GM21786 (cell line): ENCODE measurements at regions not wholly inside any gene's neighbourhood (a gene's known extent, or its start where the extent isn't known, plus 50 kb on each side); places are given as distances from the start of the nearest gene placed in this dataset.
A peak's percentile ranks its signal among the peaks of the same experiment; 100 is the strongest.

Experiments
- ATAC-seq: cut with Tn5 transposase; IDR thresholded peaks from one replicate; pipeline ENCODE4 v1.9.1; 2021; ENCODE audit not compliant: unreplicated experiment

- no peak for ATAC-seq
These were observed 183.7 kb downstream of the INO80D start for GRCh38 chr2:205902041-205902899.

DNA sequence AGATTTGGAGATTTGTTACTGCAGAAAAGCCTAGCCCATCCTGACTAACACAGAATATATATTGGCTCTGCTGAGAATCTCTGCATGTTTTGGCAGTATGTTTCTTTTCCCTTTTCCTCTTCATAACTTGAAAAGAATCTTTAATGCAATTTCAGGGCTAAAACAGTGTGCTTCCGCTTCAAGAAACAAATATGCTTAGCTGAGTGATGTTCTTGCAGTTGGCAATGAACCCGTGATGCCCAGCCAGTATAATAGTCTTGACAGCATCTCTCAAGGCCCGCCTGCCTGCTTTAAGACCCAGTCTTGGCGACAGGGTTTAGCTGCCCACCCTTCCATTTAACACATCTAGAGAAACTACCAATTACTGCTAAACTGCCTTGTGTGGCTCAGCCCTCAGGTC lies 184.5 kb downstream of the INO80D start:
- ATAC-seq = no peak

- no peak for ATAC-seq
These were observed 187.2 kb downstream of the INO80D start for GRCh38 chr2:205898744-205899143.

DNA sequence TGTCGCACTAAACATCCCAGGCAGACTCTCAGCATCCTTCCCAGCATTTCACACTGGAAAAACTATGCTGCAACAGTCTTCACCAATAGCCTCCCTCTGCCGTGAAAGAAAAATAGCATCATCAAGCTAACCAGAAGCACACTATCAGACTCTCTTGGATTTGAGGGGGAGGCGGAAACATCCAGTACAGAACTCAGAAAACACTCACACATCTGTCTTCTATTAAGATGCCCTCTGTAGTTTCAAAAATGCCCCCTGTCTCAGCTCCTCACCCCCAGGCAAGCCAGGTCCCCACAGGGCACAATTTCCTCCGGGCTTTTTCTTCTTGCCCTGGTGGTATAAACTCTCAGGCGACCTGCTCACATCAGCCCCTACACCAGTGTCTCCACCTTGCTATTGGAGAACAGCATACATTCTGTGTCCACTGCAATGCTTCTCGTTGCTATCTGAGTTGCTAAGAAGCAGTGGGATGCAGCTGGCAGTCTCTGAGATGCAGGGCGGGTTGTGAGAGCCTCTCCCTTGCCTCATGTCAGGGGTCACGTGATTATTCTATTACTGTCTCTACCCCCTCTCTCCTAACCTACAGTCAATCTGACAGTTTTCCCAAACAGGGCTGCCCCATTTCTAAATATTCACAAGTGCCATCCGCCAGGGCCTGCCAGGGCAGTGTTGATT lies 189.9 kb downstream of the INO80D start:
- no peak for ATAC-seq

DNA sequence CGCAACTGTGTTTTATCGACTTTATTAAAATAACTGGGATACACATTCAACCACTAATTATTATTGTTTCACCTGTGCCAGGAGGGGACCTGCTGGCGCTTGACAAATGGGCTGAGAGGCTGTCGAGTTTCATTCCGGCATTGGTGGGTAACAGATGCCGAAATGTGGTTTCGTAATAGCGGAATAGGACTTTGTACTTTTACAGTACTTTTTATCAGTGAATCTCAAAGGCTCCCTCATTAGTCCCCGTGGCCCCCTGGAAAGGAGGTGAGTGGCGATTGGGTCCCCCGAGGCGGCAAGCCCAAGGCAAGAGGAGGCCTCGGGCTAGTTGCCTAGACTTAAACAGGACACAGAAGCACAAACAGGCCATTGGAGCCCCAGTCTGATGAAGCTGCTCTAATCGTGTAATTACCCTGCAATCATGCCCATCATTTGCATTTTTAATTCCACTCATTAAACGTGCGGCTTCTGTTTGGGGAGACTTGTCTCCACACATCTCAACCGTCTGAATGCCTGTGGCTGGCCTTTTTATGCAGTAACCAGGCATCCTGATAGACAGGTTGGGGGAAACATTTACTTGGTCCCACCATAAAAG lies 193.2 kb downstream of the INO80D start:
- no peak for ATAC-seq

GRCh38 chr2:205892251-205892655 lies 193.7 kb downstream of the INO80D start:
- ATAC-seq = no peak

GRCh38 chr2:205889114-205889513 lies 196.9 kb downstream of the INO80D start:
- no peak for ATAC-seq

DNA sequence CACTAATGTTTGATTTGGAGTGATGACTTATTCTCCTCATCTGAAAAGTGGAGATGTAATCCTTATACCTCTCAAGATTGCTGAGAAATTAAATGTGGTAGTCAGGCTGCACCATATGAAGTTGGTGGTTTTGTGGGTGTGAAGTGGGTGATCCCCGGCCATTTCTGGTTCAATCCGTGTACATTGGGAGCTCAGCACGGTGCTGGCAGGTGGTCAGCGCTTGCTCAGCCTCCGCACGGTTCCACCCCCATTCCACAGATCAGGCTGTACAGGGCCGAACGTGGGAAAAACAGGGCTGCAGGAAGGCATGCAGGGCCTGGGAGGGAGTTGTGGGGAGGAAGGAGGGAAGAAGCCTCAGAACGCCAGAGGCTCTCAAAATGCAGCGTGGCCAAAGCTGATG lies 198.3 kb downstream of the INO80D start:
- no peak for ATAC-seq

- peak; percentile 80 for ATAC-seq
These were observed 200.4 kb downstream of the INO80D start for GRCh38 chr2:205885492-205886099.

DNA sequence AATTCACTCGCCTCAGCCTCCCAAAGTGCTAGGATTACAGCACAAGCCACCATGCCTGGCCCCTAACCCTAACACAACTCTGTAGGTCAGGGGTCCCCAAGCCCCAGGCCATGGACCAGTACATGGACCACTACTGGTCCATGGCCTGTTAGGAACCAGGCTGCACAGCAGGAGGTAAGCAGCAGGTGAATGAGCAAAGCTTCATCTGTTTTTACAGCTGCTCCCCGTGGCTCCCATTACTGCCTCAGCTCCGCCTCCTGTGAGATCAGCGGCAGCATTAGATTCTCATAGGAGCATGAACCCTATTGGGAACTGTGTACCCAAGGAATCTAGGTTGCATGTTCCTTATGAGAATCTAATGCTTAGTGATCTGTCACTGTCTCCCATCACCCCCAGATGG lies 201.7 kb downstream of the NRP2 start:
- ATAC-seq = no peak

DNA sequence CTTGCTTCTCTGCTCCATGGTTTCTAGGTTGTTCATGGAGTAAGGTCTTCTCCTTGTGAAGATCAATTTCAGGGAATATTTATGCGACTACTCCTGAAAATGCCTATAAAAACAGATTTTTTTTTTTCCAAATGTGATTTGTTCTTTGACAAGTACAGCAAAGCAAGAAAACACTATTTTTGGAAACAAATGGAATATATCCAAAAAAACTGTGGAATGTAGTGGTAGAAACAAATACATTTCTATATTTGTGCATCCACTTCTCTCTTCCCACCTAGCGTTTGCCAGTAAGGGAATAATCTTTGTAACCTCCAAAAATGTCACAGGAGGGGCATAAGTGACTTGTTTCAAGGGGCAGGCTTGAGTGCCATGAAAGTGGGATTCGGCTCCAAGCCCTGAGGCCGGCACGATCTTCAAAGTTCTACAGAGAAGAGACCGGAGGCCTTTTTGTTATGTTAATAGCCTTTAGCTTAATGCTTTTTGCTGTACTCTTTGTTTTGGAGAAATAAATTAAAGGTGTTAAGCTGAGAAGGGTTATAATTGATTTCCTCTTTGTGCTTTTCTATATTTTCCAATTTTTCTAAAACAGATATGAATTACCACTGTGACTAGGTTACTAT lies 200.6 kb downstream of the NRP2 start:
- no peak for ATAC-seq

DNA sequence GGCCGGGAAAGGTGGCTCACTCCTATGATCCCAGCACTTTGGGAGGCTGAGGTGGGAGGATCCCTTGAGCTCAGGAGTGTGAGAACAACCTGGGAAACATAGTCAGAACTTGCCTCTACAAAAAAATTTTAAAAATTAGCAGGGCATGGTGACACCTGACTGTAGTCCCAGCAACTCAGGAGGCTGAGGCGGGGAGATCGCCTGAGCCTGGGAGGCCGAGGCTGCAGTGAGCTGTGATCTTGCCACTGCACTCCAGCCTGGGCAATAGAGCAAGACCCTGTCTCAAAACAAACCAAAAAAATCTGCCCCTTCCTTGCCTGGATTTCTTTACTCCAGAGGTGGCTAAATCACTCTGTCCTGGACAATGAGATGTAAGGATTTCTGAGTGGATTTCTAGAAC lies 197.7 kb downstream of the NRP2 start:
- ATAC-seq = no peak

GRCh38 chr2:205878999-205879762 lies 196.9 kb downstream of the NRP2 start:
- ATAC-seq = no peak

GRCh38 chr2:205877496-205877895 lies 195.2 kb downstream of the NRP2 start:
- no peak for ATAC-seq

DNA sequence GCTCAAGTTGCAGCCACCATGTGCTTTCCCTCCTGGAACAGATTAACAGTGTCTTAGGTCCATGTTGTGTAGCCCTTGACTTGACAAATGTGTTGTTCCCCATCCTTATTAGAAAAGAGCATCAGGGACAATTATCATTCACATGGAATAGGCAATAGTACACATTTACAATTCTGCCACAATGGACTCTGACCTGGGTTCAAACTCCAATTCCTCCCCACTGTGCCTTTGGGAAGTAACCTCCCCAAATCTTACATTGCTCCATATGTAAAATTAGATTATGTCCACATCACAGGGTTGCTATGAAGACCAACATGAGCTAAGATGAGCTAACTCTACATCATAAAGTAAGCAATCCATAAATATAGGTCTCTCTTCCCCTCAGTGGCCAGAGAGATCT lies 193.8 kb downstream of the NRP2 start:
- ATAC-seq = no peak

DNA sequence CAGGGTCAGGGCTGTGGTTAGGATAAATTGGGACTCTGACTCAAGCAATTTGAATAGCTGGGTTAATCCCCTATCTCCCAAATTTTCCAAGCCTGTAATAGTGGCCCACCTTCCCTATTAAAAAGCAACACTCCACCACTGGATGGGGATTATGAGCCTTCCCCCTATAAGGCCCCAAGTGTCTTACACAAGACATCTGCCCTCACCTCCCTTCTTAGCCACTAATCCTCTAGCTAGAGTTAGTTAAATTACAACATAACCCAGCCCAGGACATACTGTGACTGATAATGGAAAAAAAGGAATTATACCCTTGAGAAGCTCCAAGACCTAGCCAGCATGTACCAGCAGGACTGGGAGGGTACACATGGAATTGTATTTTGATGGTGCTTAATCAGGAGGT lies 190.4 kb downstream of the NRP2 start:
- no peak for ATAC-seq

DNA sequence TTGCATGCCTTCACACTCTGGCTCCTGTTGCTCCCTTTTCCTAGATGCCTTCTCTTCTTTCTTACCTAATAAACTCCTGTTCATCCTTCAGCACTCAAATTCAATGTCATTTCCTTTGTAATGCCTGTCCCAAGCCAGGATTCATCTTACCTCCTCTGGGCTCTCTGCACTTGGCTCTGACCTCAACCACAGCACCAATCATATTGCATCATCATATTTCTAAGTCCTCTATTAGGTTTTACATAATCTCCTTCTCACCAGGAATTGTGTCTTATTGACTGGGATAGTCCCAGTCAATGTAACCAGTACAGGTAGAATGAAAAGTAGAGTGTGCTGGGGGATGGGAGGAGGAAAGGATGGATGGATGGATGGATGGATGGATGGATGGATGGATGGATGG lies 187.1 kb downstream of the NRP2 start:
- no peak for ATAC-seq

DNA sequence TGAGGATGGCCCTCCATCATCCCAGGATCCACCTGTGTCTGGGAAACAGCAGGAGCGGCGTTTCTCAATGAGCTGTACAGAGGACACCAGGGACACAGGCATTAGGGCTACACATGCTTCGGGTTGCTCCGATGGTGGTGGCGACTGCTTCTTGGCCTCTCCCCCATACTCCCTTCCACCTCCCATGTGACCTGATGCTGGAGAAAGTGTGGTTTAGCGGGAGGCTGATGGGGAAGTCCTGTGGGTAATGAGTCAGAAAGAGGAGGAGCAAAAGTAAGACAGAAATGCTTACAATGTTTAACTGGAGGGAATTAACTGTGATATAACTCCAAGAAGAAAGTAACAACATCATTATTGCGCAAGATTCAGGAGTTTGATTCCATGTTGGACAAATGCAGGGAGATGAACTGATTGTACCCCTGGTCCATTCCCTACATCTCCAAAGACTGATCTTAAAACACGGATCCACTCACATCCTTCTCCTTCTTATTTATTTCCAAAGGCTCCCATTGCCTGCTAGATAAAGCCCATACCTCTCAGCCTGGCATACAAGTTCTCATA lies 186.6 kb downstream of the NRP2 start:
- peak; percentile 95 for ATAC-seq

DNA sequence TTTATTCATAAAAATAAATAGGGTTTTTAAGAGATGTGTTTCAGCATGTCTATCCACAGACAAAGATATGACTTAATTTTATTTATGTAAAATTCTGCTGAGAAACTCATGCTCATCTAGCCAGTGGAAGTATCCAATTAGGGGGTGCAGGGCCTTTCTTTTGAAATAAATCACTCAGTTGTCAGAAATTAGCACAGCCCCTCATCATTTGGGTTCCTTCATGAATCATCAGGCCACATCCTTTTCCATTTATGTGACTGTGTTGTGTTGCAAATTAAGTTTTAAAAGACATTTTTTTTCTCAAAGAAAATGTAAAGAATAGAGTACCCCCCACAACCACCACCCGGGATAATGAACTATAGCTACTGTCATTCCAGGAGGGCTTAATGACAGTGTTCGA lies 185.8 kb downstream of the NRP2 start:
- ATAC-seq = no peak

DNA sequence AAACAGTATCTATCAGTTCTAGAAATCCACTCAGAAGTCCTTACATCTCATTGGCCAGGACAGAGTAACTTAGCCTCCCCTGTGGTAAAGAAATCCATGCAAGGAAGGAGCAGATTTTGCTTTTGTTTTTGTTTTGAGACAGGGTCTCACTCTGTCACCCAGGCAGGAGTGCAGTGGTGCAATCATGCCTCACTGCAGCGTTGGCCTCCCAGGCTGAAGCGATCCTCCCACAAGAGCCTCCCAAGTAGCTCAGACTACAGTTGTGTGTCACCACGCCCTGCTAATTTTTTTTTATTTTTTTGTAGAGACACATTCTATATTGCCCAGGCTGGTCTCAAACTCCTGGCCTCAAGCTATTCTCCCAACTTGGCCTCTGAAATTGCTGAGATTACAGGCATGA lies 185.1 kb downstream of the NRP2 start:
- ATAC-seq = no peak
